ENCODE measurements at regions not wholly inside any gene's neighbourhood (a gene's known extent, or its start where the extent isn't known, plus 50 kb on each side); places are given as distances from the start of the nearest gene placed in this dataset.

DNA sequence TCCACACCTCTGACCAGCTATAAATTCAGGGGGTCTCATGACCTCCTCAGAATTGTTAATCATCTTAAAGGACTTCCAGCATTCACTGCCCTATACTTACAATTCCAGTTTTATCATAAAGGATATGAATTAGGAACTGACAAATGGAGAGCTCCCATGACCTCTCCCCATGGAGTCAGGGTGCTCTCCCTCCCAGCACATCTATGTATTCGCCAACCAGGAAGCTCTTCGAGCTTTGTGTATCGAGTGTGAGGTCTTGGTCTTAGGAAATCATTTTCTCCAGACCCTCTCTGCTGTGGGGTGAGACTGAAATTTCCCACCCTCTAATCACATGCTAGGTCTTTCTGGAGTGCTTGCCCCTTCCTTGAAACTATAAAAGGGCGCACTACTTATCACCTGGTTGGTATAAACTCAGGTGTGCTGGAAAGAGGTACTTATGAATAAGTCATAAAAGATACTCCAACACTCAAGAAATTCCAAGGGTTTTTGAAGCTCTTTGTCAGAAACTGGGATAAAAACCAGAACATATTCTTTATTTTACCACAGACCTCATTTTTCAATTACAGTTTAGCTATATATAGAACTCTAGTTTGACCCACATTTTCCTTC, 238.4 kb upstream of the OPRM1 start:
- DNase-seq (ENCODE audit: low spot score) = no peak
- TF ChIP-seq, protein P1, sequence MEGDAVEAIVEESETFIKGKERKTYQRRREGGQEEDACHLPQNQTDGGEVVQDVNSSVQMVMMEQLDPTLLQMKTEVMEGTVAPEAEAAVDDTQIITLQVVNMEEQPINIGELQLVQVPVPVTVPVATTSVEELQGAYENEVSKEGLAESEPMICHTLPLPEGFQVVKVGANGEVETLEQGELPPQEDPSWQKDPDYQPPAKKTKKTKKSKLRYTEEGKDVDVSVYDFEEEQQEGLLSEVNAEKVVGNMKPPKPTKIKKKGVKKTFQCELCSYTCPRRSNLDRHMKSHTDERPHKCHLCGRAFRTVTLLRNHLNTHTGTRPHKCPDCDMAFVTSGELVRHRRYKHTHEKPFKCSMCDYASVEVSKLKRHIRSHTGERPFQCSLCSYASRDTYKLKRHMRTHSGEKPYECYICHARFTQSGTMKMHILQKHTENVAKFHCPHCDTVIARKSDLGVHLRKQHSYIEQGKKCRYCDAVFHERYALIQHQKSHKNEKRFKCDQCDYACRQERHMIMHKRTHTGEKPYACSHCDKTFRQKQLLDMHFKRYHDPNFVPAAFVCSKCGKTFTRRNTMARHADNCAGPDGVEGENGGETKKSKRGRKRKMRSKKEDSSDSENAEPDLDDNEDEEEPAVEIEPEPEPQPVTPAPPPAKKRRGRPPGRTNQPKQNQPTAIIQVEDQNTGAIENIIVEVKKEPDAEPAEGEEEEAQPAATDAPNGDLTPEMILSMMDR (IDR thresholded peaks at IDR 0.05; ENCODE audit: extremely low read depth, missing control alignments) = no peak

DNA sequence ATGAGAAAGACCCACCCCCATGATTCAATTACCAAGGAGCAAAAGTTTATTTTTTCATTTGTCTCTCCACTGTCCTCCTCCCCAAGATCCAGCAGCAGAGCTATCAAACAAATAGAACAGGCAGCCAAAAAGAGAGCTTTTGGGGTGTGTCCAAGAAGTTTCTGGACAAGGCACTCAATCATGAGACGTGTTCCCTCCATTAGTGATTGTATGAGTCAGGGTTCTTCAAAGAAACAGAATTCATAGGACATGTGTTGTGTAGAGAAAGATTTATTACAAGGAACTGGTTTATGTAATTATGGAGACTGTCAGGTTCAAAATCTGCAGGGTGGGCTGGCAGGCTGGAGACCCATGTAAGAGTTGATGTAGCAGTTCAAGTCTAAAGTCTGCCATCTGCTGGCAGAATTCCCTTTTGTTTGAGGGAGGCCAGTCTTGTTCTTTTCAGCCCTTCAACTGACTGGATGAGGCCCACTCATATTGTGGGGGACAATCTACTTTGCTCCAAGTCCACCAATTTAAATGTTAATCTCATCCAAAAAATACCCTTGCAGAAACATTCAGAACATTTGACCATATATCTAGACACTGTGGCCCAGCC, 248.1 kb upstream of the OPRM1 start:
- TF ChIP-seq, protein P1 (IDR thresholded peaks at IDR 0.05; ENCODE audit: extremely low read depth, missing control alignments) = no peak
- DNase-seq (ENCODE audit: low spot score) = no peak

DNA sequence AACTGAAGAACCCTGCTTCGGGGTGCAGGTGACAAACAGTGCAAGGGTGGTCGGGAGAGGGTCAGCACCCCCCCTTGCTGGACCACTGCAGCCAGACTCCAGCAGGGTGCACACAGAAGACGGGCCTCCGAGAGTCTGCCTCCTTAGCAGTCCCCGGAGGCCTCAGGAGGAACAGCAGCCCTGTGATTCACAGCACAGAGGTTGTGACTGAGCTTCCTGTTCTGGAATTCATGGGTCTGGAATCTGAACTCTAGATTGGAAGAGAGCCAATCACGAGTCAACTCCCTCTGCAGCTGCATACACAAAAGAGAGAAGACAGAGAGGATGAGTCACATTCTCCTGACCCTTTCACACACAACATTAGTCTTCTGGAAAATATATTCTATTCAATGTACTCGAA, 249.0 kb upstream of the OPRM1 start:
- TF ChIP-seq, protein P1 (IDR thresholded peaks at IDR 0.05; ENCODE audit: extremely low read depth, missing control alignments) = no peak
- no peak for DNase-seq (ENCODE audit: low spot score)

DNA sequence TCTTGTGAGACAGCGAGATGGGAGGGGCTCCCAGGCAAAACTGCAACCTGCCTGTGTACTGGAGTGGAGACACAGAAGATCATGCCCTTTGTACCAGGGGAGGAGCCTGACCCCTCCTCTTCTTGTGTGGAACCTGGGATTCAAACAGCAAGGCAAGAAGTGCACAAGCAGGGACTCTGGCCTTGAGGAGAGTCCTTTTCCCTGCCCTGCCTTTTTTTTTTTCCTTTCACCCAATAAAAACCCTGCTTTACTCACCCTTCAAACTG, 251.8 kb upstream of the OPRM1 start:
- DNase-seq (ENCODE audit: low spot score) = no peak
- TF ChIP-seq, protein P1 (IDR thresholded peaks at IDR 0.05; ENCODE audit: extremely low read depth, missing control alignments) = no peak

DNA sequence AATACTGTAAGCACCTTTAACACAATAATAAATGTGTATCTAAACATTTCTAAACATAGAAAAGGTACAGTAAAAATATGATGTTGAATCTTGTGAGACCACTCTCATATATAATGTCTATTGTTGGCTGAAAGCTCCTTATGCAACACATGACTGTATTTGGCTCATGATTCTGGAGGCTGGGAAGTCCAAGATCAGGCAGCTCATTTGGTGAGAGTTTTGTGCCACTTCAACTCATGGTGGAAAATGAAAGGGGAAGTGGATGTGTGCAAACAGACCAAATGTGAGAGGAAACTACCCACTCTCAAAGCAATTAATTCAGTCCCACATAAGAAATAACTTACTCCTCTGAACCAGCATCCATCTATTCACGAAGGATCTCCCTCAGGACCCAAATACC, 257.7 kb upstream of the OPRM1 start:
- DNase-seq (ENCODE audit: low spot score) = no peak
- TF ChIP-seq, protein P1 (IDR thresholded peaks at IDR 0.05; ENCODE audit: extremely low read depth, missing control alignments) = no peak

DNA sequence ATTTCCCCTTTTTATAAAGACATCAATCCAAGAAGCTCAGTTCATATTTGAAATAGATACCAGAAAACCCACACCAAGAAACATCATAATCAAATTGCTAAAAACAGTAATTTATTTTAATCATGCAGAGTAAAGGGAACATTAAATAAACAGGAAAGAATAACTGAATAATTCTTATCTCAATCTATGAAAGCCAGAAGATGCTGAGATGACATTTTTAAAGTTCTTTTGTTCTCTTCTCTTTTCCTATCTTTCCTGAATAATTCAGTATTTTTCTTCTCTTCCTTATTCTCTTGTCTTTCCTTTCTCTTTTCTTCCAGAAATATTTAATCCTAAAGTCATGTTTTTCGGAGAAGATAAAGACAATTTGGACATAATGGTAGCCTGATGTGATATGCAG, 259.0 kb upstream of the OPRM1 start:
- no peak for DNase-seq (ENCODE audit: low spot score)
- TF ChIP-seq, protein P1 (IDR thresholded peaks at IDR 0.05; ENCODE audit: extremely low read depth, missing control alignments) = no peak

DNA sequence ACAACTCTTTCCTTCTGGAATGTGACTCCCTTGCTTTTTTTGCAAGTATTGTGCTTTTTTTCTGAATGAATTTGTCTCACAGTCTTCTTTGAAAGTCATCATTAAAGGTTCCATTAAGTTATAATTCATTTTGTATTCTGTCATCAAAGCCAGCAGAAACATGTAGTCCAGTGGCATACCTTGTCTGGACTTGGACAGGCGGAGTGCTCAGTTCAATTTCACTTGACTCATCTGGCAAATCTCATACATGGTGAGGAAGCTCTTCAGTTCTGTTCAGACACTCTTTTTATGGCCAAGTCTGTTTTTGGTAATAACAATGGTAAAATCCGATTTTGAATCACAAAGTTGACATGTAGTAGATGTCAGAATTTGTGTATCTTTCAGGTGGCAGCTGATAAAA, 260.8 kb upstream of the OPRM1 start:
- TF ChIP-seq, protein P1 (IDR thresholded peaks at IDR 0.05; ENCODE audit: extremely low read depth, missing control alignments) = no peak
- no peak for DNase-seq (ENCODE audit: low spot score)

Measured in GM20000 (cell line).